ENCODE measurements at regions not wholly inside any gene's neighbourhood (a gene's known extent, or its start where the extent isn't known, plus 50 kb on each side); places are given as distances from the start of the nearest gene placed in this dataset.
"Not testable (repeated sequence)": the region's sequence is repeated elsewhere in the genome, so short reads cannot be mapped to it uniquely, and the experiment has no call there.

- in situ Hi-C loops (cut with HindIII; ENCODE audit: low pct_unique_long_range_greater_than_20kb, low sequenced_read_pairs): no loop called here
- no peak for DNase-seq (ENCODE audit: low read depth, low spot score)
Measured at GRCh38 chr3:191702121-191702520, 241.2 kb downstream of the PYDC2 start.

GRCh38 chr3:191707817-191708216 is 246.9 kb downstream of the PYDC2 start:
- no peak for DNase-seq (ENCODE audit: low read depth, low spot score)
- in situ Hi-C loops (cut with HindIII; ENCODE audit: low pct_unique_long_range_greater_than_20kb, low sequenced_read_pairs): no loop called here

- in situ Hi-C loops (cut with HindIII; ENCODE audit: low pct_unique_long_range_greater_than_20kb, low sequenced_read_pairs): no loop called here
- DNase-seq (ENCODE audit: low read depth, low spot score): no peak
Measured at GRCh38 chr3:191715585-191715984, 254.6 kb downstream of the PYDC2 start.

- in situ Hi-C loops (cut with HindIII; ENCODE audit: low pct_unique_long_range_greater_than_20kb, low sequenced_read_pairs): no loop called here
- no peak for DNase-seq (ENCODE audit: low read depth, low spot score)
Measured at GRCh38 chr3:191721390-191721861, 260.5 kb downstream of the PYDC2 start.

GRCh38 chr3:191721990-191722389 is 261.0 kb downstream of the PYDC2 start:
- DNase-seq (ENCODE audit: low read depth, low spot score): no peak
- in situ Hi-C loops (cut with HindIII; ENCODE audit: low pct_unique_long_range_greater_than_20kb, low sequenced_read_pairs): no loop called here

- in situ Hi-C loops (cut with HindIII; ENCODE audit: low pct_unique_long_range_greater_than_20kb, low sequenced_read_pairs): no loop called here
Measured at GRCh38 chr3:191727338-191727737, 266.4 kb downstream of the PYDC2 start.

GRCh38 chr3:191728186-191728585 is 267.2 kb downstream of the PYDC2 start:
- no peak for DNase-seq (ENCODE audit: low read depth, low spot score)
- in situ Hi-C loops (cut with HindIII; ENCODE audit: low pct_unique_long_range_greater_than_20kb, low sequenced_read_pairs): no loop called here

More at GRCh38 chr3:191727338-191727737, 266.4 kb downstream of the PYDC2 start:
- DNase-seq (ENCODE audit: low read depth, low spot score): no peak

- no peak for DNase-seq (ENCODE audit: low read depth, low spot score)
- in situ Hi-C loops (cut with HindIII; ENCODE audit: low pct_unique_long_range_greater_than_20kb, low sequenced_read_pairs): no loop called here
Measured at GRCh38 chr3:191737742-191738141, 276.8 kb downstream of the PYDC2 start.

- no peak for DNase-seq (ENCODE audit: low read depth, low spot score)
- in situ Hi-C loops (cut with HindIII; ENCODE audit: low pct_unique_long_range_greater_than_20kb, low sequenced_read_pairs): no loop called here
Measured at GRCh38 chr3:191740712-191741111, 279.7 kb downstream of the PYDC2 start.

GRCh38 chr3:191741847-191742350 is 280.9 kb downstream of the PYDC2 start:
- in situ Hi-C loops (cut with HindIII; ENCODE audit: low pct_unique_long_range_greater_than_20kb, low sequenced_read_pairs); DNase-seq (ENCODE audit: low read depth, low spot score): not testable (repeated sequence)

GRCh38 chr3:191743283-191743682 is 282.3 kb downstream of the PYDC2 start:
- DNase-seq (ENCODE audit: low read depth, low spot score): no peak
- in situ Hi-C loops (cut with HindIII; ENCODE audit: low pct_unique_long_range_greater_than_20kb, low sequenced_read_pairs): no loop called here

- in situ Hi-C loops (cut with HindIII; ENCODE audit: low pct_unique_long_range_greater_than_20kb, low sequenced_read_pairs): no loop called here
- DNase-seq (ENCODE audit: low read depth, low spot score): no peak
Measured at GRCh38 chr3:191750618-191751017, 289.7 kb downstream of the PYDC2 start.

- no peak for DNase-seq (ENCODE audit: low read depth, low spot score)
- in situ Hi-C loops (cut with HindIII; ENCODE audit: low pct_unique_long_range_greater_than_20kb, low sequenced_read_pairs): no loop called here
Measured at GRCh38 chr3:191753196-191753595, 292.2 kb downstream of the PYDC2 start.

- DNase-seq (ENCODE audit: low read depth, low spot score): no peak
- in situ Hi-C loops (cut with HindIII; ENCODE audit: low pct_unique_long_range_greater_than_20kb, low sequenced_read_pairs): no loop called here
Measured at GRCh38 chr3:191761906-191762305, 300.9 kb downstream of the PYDC2 start.

- DNase-seq (ENCODE audit: low read depth, low spot score): peak; percentile 27
- in situ Hi-C loops (cut with HindIII; ENCODE audit: low pct_unique_long_range_greater_than_20kb, low sequenced_read_pairs): no loop called here
Measured at GRCh38 chr3:191762323-191762960, 301.5 kb downstream of the PYDC2 start.

- DNase-seq (ENCODE audit: low read depth, low spot score): peak; percentile 22
- in situ Hi-C loops (cut with HindIII; ENCODE audit: low pct_unique_long_range_greater_than_20kb, low sequenced_read_pairs): no loop called here
Measured at GRCh38 chr3:191768421-191768820, 307.5 kb downstream of the PYDC2 start.

- in situ Hi-C loops (cut with HindIII; ENCODE audit: low pct_unique_long_range_greater_than_20kb, low sequenced_read_pairs): no loop called here
- no peak for DNase-seq (ENCODE audit: low read depth, low spot score)
Measured at GRCh38 chr3:191770541-191770940, 309.6 kb downstream of the PYDC2 start.

- DNase-seq (ENCODE audit: low read depth, low spot score): no peak
- in situ Hi-C loops (cut with HindIII; ENCODE audit: low pct_unique_long_range_greater_than_20kb, low sequenced_read_pairs): no loop called here
Measured at GRCh38 chr3:191774485-191774884, 313.5 kb downstream of the PYDC2 start.

GRCh38 chr3:191775451-191776233 is 314.7 kb downstream of the PYDC2 start:
- in situ Hi-C loops (cut with HindIII; ENCODE audit: low pct_unique_long_range_greater_than_20kb, low sequenced_read_pairs): no loop called here

More at GRCh38 chr3:191775451-191776233, 314.7 kb downstream of the PYDC2 start:
- DNase-seq (ENCODE audit: low read depth, low spot score): no peak
